HEK293T (cell line): ENCODE measurements at regions not wholly inside any gene's neighbourhood (a gene's known extent, or its start where the extent isn't known, plus 50 kb on each side); places are given as distances from the start of the nearest gene placed in this dataset.

Experiments
- CTCF ChIA-PET: fragments of 350-600 bp; formaldehyde crosslinking; extraction: SDS; loops from one replicate; lab custom pipeline; 2021; ENCODE audit warnings: antibody characterized with exemption, inconsistent platforms; lab: Yijun Ruan, JAX
- POLR2A ChIA-PET: fragments of 350-600 bp; formaldehyde crosslinking; extraction: SDS; loops from one replicate; lab custom pipeline; 2020; ENCODE audit warnings: antibody characterized with exemption, inconsistent platforms; lab: Yijun Ruan, JAX
- DNase-seq: peaks from one replicate; pipeline ENCODE4 v3.0.0; 2012; ENCODE audit warnings: mixed read lengths; ENCODE audit errors: extremely low spot score
- ARNT ChIP-seq: fragments of 450-650 bp; IDR thresholded peaks from 2 replicates; pipeline ENCODE4 v1.6.1; 2017; ENCODE audit warnings: mild to moderate bottlenecking
- BHLHE40 ChIP-seq: fragments of 450-650 bp; IDR thresholded peaks from 2 replicates; pipeline ENCODE4 v1.6.1; 2016; ENCODE audit warnings: mild to moderate bottlenecking, moderate library complexity, borderline replicate concordance
- CTBP1 ChIP-seq: fragments of 450-650 bp; IDR thresholded peaks from 2 replicates; pipeline ENCODE4 v1.6.1; 2016; ENCODE audit warnings: borderline replicate concordance
- ELF4 ChIP-seq: fragments of 450-650 bp; IDR thresholded peaks from 2 replicates; pipeline ENCODE4 v1.6.1; 2017; ENCODE audit warnings: antibody characterized with exemption
- FOXA1 ChIP-seq: fragments of 450-650 bp; IDR thresholded peaks from 2 replicates; pipeline ENCODE4 v1.6.1; 2016; ENCODE audit warnings: mild to moderate bottlenecking
- FOXK2 ChIP-seq: fragments of 450-650 bp; IDR thresholded peaks from 2 replicates; pipeline ENCODE4 v1.6.1; 2016; ENCODE audit warnings: mild to moderate bottlenecking
- FOXM1 ChIP-seq: fragments of 450-650 bp; IDR thresholded peaks from 2 replicates; pipeline ENCODE4 v1.6.1; 2017; ENCODE audit warnings: mild to moderate bottlenecking, borderline replicate concordance
- HDGF ChIP-seq: fragments of 450-650 bp; IDR thresholded peaks from 2 replicates; pipeline ENCODE4 v1.6.1; 2017; ENCODE audit warnings: antibody characterized with exemption, borderline replicate concordance
- L3MBTL2 ChIP-seq: fragments of 450-650 bp; conservative IDR thresholded peaks from 2 replicates; pipeline ENCODE4 v1.6.1; 2016; ENCODE audit warnings: mild to moderate bottlenecking
- LEF1 ChIP-seq: fragments of 450-650 bp; IDR thresholded peaks from 2 replicates; pipeline ENCODE4 v1.6.1; 2017; ENCODE audit warnings: mild to moderate bottlenecking, borderline replicate concordance
- NFRKB ChIP-seq: fragments of 450-650 bp; IDR thresholded peaks from 2 replicates; pipeline ENCODE4 v1.6.1; 2016; ENCODE audit warnings: mild to moderate bottlenecking, moderate library complexity
- SP1 ChIP-seq: fragments of 450-650 bp; IDR thresholded peaks from 2 replicates; pipeline ENCODE4 v1.6.1; 2017
- SUZ12 ChIP-seq: fragments of 450-650 bp; IDR thresholded peaks from 2 replicates; pipeline ENCODE4 v1.6.1; 2016; ENCODE audit warnings: mild to moderate bottlenecking
- TARDBP ChIP-seq: fragments of 450-650 bp; IDR thresholded peaks from 2 replicates; pipeline ENCODE4 v1.6.1; 2016
- ZNF384 ChIP-seq: fragments of 450-650 bp; IDR thresholded peaks from 2 replicates; pipeline ENCODE4 v1.6.1; 2016
- TF ChIP-seq, protein P1 (sequence below): fragments of 450-650 bp; IDR thresholded peaks from 2 replicates; pipeline ENCODE4 v1.6.1; 2016

DNA sequence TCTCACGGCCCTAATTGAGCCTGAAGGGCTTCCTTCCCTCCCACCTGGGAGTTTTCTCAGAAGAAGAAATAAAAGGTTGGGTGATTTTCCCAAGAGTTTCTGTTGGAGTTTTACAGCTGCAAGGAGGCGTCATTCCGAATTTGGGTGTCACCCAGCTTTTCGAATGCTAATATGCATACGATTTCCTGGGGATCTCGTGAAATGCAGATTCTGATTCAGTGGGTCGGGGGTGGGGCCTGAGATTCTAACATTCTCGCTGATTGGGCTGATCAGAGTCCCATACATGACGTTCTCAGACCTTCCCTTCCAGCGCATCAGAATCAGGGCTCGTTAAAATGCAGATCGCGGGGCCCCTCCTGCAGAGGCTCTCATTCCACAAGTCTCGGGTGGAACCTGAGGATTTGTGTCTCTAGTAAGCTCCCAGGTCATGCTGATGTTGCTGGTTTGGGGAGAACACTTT, 125.8 kb upstream of the STX18 start:
- no peak for DNase-seq
- TF ChIP-seq ZNF384 (no peak), FOXM1 (no peak), ELF4 (no peak), BHLHE40 (no peak), FOXK2 (no peak), HDGF (no peak), L3MBTL2 (no peak), LEF1 (no peak), ARNT (no peak), SP1 (no peak), TARDBP (no peak), CTBP1 (no peak), SUZ12 (no peak), FOXA1 (no peak), NFRKB (no peak)
- TF ChIP-seq, protein P1, sequence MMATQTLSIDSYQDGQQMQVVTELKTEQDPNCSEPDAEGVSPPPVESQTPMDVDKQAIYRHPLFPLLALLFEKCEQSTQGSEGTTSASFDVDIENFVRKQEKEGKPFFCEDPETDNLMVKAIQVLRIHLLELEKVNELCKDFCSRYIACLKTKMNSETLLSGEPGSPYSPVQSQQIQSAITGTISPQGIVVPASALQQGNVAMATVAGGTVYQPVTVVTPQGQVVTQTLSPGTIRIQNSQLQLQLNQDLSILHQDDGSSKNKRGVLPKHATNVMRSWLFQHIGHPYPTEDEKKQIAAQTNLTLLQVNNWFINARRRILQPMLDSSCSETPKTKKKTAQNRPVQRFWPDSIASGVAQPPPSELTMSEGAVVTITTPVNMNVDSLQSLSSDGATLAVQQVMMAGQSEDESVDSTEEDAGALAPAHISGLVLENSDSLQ = no peak
- CTCF ChIA-PET = no interaction called here
- POLR2A ChIA-PET = no interaction called here

DNA sequence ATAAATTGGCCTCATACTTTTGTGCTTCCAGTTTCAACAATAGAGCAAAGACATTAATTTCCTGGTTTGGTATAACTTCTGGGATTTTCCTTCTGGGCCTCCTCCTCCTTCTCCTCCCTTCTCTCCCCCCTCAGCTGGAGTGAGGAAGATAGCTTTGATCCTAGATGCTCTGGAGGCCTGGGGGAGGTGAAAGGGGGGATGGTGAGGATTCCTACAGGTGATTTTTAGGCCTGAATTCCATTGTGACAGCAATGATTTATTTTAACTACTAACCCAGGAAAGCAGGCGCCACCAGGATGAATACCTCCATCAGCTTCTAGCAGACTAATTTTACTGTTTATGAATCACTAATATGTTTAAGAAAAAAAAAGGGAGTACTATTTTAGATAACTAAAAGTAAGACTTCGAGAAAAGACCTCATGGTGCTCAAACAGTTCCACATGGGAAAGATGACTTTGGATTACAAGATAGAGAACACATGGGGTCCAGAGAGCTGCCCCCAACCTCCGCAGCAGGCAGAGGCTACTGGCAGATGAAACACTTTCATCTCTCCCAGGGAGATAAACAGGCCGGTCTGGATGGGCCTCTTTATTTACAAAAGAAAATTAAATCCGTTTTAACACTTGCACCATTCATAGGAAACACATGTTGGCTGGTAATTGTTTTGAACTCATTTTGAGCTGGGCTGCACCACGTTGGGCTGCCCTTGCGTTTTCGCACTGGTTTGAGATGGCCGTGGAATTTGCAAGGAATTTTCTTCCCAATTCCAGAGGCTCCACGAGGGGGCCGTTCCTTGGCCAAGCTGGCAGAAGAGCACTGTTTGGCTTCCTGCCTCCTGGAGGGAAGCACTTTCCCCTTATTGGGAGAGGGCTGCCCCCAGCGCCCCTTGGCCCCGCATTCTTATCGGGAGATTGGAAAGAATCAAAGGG, 125.1 kb upstream of the STX18 start:
- ChIA-PET POLR2A (no interaction called here), CTCF (no interaction called here)
- TF ChIP-seq CTBP1 (no peak), ELF4 (no peak), LEF1 (no peak), TARDBP (no peak), FOXM1 (no peak), ZNF384 (no peak), L3MBTL2 (no peak), SP1 (no peak), HDGF (no peak), FOXA1 (no peak), BHLHE40 (no peak), NFRKB (no peak), FOXK2 (no peak), ARNT (no peak), SUZ12 (no peak)
- TF ChIP-seq, protein P1 = no peak
- no peak for DNase-seq

DNA sequence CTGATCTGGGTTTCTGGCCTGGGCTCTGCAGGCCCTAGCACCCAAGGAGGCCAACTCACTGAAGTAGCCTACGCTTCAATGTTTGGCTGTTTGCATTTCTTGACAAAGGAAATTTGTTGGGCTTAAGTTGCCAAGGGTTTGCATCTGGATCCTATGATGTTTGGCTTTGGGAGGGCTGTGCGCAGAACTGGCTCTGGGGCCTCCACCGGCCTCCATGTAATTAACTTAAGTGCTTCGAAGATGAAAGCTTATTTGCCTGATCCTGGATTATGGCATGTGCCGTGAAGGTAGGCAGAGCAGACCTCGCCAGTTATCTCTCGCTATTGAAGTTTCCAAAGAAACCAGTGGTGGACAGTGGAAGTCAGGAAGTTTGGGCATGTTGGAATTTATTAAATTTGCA, 124.3 kb upstream of the STX18 start:
- CTCF ChIA-PET = no interaction called here
- no peak for DNase-seq
- TF ChIP-seq BHLHE40 (no peak), TARDBP (no peak), ELF4 (no peak)
- TF ChIP-seq, protein P1 = no peak
- POLR2A ChIA-PET = no interaction called here

DNA sequence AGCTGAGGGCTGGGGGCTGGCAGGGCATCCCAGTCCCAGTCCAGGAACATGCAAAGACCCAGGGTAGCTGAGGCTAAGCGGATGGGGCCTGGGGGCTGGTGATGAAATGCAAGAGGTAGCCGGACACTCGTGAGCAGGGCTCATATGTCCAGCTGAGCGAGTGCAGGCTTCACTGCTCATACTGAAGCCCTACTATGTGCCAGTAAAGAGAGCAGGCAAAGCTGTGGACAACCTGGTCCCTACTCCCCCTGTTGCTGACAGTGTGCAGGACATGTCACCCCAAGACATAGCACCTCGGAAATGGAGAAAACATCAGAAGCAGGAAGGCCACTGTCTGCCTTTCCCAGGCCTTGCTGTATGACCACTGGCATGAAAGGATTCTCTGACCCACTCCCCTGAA, 122.4 kb upstream of the STX18 start:
- ChIA-PET CTCF (no interaction called here), POLR2A (no interaction called here)
- no peak for DNase-seq
- TF ChIP-seq FOXM1 (no peak), BHLHE40 (no peak), FOXA1 (no peak), SUZ12 (no peak), ELF4 (no peak), LEF1 (no peak), NFRKB (no peak), ZNF384 (no peak), FOXK2 (no peak), L3MBTL2 (no peak)
- TF ChIP-seq, protein P1 = no peak

DNA sequence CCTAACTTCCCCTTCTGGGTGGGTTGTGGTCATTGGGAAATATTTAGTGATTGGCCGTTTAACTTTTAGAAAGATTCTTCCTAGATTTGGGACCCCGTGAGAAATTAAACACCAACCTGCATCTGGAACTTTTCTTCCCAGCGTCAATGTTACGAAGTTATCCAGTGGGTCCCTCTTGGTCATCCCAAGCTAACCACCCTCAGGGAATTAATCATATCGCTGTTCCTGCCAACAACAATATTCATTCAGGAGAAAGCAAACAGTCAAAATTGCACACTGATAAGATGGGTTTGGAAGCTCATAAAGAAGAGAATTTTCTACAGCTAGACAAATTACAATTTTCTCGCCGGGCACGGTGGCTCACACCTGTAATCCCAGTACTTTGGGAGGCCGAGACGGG, 121.2 kb upstream of the STX18 start:
- TF ChIP-seq FOXA1 = no peak
- no peak for TF ChIP-seq LEF1
- TF ChIP-seq FOXM1 = no peak
- no peak for TF ChIP-seq FOXK2
- TF ChIP-seq ELF4 = no peak
- no peak for TF ChIP-seq HDGF
- TF ChIP-seq, protein P1 = no peak
- no peak for DNase-seq
- ChIA-PET CTCF (interaction anchor here (0.7 kb wide), 2 partner anchors 13 to 126 kb away, joined by 3 read pairs; no protein-coding TSS in a partner anchor), POLR2A (no interaction called here)
